ENCODE measurements at regions not wholly inside any gene's neighbourhood (a gene's known extent, or its start where the extent isn't known, plus 50 kb on each side); places are given as distances from the start of the nearest gene placed in this dataset.

DNA sequence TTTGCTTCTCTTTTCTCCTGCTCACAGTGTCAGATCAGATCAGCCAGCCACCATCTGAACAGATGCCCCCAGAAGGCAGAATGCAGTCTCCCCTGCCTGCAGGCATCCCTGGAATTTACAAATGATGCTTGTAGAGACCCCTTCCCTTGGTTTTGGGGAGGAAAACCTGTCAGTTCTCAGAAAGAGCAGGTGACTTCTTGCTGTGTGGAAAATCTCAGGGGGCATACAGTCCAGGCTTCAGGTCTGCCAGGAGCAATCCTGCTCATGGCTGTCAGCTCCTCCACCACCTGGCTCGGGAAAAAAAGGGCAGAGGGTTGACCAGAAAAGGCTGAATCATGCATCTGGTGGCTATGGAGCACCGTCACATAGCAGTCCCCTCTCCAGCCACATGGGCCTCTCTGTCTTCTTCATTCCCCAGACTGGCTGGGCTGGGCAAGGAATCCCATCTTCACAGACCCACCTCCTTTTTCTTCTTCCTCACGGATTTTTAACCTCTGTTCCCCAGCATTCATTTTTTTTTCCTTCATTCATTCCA is 107.0 kb downstream of the KCNF1 start:
- H3K4me1 ChIP-seq (ENCODE audit: control insufficient read depth in 2 of 3, insufficient read depth in 2 of 3, low read depth in 1 of 3, low read length in 3 of 3) = no peaks in the 10 kb centered on the region
- no peak overlapping the region for H3K9ac ChIP-seq (ENCODE audit: low read length in 3 of 3)
- no peak overlapping the region for H3K27ac ChIP-seq (ENCODE audit: low read depth in 2 of 2, low read length in 2 of 2)
- no peak overlapping the region for H3K4me3 ChIP-seq (ENCODE audit: low read length in 3 of 3)
- no peaks in the 10 kb centered on the region for H3K9me3 ChIP-seq (ENCODE audit: control insufficient read depth in 2 of 3, insufficient read depth in 1 of 3, low read length in 3 of 3)
- no peaks in the 10 kb centered on the region for H3K27me3 ChIP-seq (ENCODE audit: control insufficient read depth, insufficient read depth, low read length)
- intact Hi-C loops (cut with DNase I) = no loop called here
- DNase-seq = peak in 1 of 5 donors; percentile 5
- FAIRE-seq = no peak
- TF ChIP-seq, protein P1, sequence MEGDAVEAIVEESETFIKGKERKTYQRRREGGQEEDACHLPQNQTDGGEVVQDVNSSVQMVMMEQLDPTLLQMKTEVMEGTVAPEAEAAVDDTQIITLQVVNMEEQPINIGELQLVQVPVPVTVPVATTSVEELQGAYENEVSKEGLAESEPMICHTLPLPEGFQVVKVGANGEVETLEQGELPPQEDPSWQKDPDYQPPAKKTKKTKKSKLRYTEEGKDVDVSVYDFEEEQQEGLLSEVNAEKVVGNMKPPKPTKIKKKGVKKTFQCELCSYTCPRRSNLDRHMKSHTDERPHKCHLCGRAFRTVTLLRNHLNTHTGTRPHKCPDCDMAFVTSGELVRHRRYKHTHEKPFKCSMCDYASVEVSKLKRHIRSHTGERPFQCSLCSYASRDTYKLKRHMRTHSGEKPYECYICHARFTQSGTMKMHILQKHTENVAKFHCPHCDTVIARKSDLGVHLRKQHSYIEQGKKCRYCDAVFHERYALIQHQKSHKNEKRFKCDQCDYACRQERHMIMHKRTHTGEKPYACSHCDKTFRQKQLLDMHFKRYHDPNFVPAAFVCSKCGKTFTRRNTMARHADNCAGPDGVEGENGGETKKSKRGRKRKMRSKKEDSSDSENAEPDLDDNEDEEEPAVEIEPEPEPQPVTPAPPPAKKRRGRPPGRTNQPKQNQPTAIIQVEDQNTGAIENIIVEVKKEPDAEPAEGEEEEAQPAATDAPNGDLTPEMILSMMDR (IDR thresholded peaks at IDR 0.05; ENCODE audit: borderline replicate concordance, extremely low read depth, insufficient read depth) = no peak
- no peaks in the 10 kb centered on the region for H3K36me3 ChIP-seq (ENCODE audit: control insufficient read depth in 2 of 3, insufficient read depth in 3 of 3, low read length in 3 of 3)

DNA sequence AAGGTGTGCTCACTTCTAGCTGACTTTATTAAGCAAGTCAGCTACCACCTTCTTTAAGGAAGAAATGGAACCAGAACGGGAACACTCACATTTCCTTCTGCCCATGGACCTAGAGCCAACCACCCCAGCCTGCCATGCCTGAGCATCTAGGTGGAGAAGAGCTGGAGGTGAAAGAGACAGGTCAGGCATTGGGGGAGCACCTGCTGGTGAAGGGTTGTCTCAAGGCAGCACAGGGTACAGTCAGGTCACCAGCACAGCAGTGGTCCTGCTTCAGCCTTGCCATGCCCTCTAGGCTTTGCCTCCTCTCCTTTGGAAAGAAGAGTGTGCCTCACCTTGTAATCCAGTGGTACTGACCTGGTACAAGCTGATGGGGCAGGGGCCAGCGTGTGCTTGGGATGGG is 107.9 kb downstream of the KCNF1 start:
- TF ChIP-seq, protein P1 (IDR thresholded peaks at IDR 0.05; ENCODE audit: borderline replicate concordance, extremely low read depth, insufficient read depth) = no peak
- no peak overlapping the region for H3K27ac ChIP-seq (ENCODE audit: low read depth in 2 of 2, low read length in 2 of 2)
- H3K4me3 ChIP-seq (ENCODE audit: low read length in 3 of 3) = no peak overlapping the region
- no peaks in the 10 kb centered on the region for H3K4me1 ChIP-seq (ENCODE audit: control insufficient read depth in 2 of 3, insufficient read depth in 2 of 3, low read depth in 1 of 3, low read length in 3 of 3)
- intact Hi-C loops (cut with DNase I) = no loop called here
- H3K9ac ChIP-seq (ENCODE audit: low read length in 3 of 3) = no peak overlapping the region
- H3K27me3 ChIP-seq (ENCODE audit: control insufficient read depth, insufficient read depth, low read length) = no peaks in the 10 kb centered on the region
- H3K9me3 ChIP-seq (ENCODE audit: control insufficient read depth in 2 of 3, insufficient read depth in 1 of 3, low read length in 3 of 3) = no peaks in the 10 kb centered on the region
- no peak for DNase-seq
- no peak for FAIRE-seq
- H3K36me3 ChIP-seq (ENCODE audit: control insufficient read depth in 2 of 3, insufficient read depth in 3 of 3, low read length in 3 of 3) = no peaks in the 10 kb centered on the region

DNA sequence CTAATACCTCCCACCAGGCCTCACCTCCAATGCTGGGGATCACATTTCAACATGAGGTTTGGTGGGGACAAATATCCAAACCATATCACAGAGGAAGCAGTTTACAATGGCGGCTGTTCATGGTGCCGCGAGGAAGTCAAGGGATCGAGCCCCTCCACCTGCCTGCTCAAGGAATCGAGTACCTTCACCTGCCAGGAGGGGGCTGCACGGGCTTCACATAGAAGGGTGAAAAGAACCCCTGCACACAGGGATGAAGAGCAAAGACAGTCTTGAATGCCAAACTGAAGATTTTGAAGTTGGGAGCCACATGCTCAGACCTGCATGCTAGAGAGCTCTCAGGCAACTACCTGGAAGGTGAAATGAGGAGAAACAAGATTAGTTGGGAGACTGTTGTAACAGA is 110.3 kb downstream of the KCNF1 start:
- Histone ChIP-seq H3K36me3 (ENCODE audit: control insufficient read depth in 2 of 3, insufficient read depth in 3 of 3, low read length in 3 of 3) (no peaks in the 10 kb centered on the region), H3K9ac (ENCODE audit: low read length in 3 of 3) (no peak overlapping the region), H3K4me1 (ENCODE audit: control insufficient read depth in 2 of 3, insufficient read depth in 2 of 3, low read depth in 1 of 3, low read length in 3 of 3) (no peaks in the 10 kb centered on the region), H3K27me3 (ENCODE audit: control insufficient read depth, insufficient read depth, low read length) (no peaks in the 10 kb centered on the region), H3K4me3 (ENCODE audit: low read length in 3 of 3) (no peak overlapping the region), H3K27ac (ENCODE audit: low read depth in 2 of 2, low read length in 2 of 2) (no peak overlapping the region), H3K9me3 (ENCODE audit: control insufficient read depth in 2 of 3, insufficient read depth in 1 of 3, low read length in 3 of 3) (no peaks in the 10 kb centered on the region)
- intact Hi-C loops (cut with DNase I) = no loop called here
- no peak for DNase-seq
- no peak for FAIRE-seq
- TF ChIP-seq, protein P1 (IDR thresholded peaks at IDR 0.05; ENCODE audit: borderline replicate concordance, extremely low read depth, insufficient read depth) = no peak
